ENCODE measurements at regions not wholly inside any gene's neighbourhood (a gene's known extent, or its start where the extent isn't known, plus 50 kb on each side); places are given as distances from the start of the nearest gene placed in this dataset.
"Not testable (repeated sequence)": the region's sequence is repeated elsewhere in the genome, so short reads cannot be mapped to it uniquely, and the experiment has no call there.

DNA sequence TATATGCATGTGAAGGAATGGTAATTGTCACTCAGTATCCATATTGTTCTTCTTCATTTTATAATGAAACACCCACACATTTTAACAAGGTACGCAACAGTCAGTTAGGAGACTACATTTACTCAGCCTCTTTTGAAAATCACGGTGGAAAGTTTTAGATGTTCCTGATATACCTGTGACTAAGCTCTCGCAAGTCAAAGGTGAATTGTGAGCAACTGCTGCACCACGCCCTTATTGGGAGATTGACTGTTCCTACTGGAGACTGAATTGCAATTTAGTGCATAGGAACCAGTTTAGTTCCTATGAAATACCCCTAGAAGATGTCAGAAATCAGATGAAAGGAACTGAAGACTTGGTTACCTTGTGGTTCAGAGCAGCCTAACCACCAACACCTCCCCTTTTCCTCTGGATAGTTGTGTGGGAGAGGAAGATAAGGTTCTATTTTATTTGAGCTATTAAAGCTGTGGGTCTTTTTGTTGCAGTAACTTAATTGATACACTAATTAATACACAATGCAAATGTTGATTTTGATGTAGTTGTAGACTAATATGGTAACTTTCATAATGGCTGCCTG lies 1280.5 kb upstream of the CDH2 start:
- DNase-seq = no peak

DNA sequence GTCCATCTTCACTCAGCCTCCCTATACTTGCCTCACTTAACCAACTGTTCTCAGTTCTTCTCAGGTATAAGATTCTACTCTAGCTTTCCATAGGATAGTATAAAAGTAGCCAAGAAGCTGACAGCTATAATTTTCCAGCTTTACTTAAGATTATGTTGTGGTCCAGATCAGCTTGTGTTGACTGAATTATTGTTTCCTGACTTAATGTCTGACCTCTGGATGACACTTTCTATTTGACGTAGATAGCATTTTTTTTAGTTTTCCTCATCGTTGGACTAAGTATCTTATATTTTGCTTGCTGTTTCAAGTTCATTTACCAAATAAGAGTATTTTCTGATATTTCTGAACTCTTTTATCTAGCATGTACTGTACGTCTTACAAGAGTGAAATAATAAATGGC lies 1272.5 kb upstream of the CDH2 start:
- no peak for DNase-seq

DNA sequence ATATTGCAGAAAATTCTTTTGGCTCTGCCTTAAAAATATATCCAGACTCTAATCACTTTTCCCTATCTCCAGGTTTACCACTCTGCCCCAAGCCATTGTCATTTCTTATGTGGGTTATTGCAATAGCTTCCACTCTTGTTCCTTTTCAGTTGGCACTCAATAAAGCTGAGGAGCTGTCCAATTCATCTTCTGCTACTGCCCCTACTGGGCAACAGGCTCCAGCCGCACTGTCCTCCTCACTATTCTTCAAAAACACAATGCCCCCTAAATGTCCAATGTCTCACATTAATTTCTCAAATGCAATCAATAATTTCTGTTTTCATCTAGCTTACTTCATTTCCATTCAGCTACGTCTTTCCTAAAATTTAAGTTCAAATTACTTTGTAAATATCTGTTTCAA lies 1262.5 kb upstream of the CDH2 start:
- DNase-seq = no peak

DNA sequence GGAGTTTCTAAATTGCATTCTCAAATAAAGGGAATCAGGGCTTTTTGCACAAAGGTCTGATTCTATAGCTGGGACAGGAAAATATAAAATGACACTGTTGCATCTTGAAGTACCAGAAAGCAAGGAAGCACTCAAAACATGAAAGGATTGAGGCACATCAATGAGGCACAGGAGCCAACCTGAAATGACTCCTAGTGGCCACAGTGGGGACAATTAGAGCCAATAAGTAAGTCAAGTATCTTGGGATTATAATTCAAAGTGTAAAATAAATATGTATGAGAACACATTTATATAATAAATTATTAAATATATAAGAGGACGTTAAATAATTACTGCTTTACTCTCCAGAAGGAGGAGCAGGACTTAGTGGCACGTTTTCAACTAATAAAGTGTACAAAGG lies 1259.5 kb upstream of the CDH2 start:
- DNase-seq = no peak

DNA sequence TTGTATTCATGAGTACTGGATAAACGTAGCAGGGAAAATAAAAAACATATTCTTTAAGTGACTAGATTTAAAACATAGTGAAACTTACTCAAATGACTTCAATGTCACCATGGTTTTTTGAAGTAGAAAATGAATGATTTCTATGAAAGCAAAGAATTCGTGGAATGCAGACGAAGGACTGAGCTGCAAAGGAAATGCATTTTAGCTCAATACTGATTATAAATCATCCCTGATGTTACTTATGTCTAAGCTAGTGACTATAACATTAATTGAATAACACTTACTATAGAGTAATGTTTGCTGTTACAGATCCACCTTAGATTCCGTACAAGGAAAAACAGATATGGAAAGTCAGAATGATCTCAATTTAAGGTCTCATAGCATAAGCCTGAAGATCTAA lies 1257.7 kb upstream of the CDH2 start:
- no peak for DNase-seq

DNA sequence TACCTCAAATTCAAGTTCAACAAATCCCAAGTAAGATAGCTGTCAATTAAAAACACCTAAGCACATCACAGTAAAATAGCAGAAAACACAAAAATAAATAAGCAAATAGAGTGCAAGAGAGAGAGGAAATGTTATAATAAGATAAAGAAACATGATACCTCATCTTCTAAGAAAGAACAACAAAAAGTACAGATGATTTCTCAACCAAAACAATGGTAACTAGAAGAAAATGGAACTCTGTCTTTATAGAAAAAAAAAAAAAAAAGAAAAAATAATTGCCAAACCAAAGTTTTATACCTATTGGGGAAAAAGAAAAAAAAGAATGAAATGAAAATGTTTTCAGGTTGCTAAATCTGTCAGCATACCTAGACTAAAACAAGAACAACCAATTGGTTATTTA lies 1253.5 kb upstream of the CDH2 start:
- no peak for DNase-seq

DNA sequence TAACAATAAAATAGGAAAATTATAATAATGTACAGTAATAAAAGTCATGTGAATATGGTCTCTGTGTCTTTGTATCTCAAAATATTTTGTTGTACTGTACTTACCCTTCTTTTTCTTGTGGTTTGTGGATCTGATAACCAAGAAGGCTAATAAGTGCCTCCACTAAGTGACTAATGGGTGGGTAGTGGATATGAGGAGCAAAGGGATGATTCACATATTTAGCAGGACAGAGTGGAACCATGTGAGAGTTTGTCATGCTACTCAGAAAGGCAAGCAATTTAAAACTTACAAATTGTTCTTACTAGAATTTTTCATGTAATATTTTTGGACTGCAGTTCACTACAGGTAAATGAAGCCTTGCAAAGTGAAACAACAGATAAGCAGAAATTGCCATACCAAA lies 1241.2 kb upstream of the CDH2 start:
- peak; percentile 36 for DNase-seq

DNA sequence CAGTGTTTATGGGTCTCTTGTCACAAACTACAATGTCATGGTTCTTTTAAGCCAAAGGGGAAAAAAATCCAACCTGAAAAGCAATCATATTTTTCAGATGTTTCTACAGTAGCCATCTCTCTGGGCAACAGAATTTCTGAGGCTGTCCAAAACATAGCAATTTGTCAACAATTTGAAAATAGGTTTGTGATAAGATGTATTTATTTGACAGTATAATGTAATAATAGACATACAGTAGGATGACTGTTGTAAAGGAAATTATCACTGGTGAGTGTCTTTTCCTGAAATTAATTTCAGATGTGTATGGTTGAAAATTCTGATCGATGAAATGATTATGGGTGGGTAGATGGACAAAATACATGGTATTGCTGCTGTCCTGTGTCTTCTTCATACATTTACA lies 1230.1 kb upstream of the CDH2 start:
- no peak for DNase-seq

DNA sequence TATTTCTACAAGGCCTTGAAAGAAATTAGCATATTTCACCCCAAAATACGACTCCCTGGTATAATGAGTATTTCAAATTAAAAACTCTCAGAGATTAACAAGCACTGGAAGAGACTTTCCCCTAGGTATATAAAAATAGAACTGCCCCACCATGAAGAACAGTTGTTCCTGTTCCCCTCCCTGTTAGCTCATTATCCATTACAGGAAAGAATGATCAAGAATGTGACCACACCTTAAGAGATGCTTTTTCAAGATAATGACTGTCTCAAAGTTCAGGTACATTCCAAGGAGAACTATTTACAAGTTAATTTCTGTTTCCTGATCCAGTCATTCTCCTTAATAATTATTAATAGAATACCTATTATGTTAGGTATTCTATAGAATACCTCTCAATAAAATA lies 1220.6 kb upstream of the CDH2 start:
- no peak for DNase-seq

DNA sequence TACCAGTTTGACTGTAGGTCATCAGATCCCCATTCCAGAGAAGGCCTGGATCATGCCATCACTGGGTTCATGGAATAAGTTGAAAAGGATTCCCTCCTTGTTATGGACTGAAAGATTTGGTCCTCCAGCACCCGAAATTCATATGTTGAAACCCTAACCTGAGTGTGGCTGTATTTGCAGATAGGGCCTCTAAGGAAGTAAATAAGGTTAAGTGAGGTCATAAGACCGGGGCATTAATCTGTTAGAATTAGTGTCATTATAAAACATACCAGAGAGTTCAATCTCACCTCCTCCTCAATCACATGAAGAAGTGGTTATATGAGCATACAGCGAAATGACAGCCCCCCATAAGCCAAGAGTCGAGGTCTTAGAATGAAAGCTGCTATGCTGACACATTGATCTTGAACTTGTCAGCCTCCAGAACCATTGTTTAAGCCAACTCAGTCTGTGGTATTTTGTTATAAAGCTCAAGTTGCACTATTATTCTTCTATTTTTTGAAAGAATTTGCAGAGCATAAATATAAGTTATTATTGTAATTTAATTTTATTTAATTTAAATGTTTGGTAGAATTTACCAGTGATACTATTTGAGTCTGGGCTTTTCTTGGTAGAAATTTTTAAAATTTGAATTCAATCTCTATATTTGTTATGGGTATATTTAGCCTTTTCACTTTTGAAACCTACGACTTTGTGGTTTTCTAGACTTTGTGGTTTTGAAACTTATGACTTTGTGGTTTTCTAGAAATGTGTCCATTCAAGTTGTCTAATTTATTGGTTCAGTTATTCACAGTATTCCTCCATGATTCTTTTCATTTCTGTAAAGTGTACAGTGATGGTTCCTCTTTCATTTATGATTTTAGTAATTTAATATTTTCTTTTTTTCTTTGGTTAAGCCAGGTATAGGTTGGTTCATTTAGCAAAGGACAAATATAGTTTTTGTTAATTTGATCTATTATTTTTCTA lies 1206.7 kb upstream of the CDH2 start:
- no peak for DNase-seq

DNA sequence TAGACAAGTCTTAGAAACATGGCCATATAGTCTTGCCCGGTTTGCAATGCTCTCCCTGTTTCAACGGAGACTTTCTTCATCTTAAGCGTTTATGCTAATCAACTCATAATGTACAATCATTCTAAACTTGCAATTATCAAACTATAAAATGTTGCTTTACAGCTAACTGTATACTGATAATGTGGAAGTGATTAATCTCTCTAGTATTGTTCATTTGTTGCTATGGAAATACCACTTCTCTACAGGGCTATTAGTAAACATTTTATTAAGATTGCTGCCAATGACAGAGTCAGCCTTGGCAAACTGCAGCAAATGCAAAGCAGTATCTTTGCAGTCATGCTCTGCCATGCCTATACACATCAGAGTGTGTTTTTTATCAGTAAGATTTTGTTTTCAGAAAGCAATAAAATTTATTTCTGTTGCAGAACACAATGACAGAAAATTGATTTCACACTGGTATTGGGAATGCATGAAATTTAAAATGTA lies 1201.8 kb upstream of the CDH2 start:
- no peak for DNase-seq

DNA sequence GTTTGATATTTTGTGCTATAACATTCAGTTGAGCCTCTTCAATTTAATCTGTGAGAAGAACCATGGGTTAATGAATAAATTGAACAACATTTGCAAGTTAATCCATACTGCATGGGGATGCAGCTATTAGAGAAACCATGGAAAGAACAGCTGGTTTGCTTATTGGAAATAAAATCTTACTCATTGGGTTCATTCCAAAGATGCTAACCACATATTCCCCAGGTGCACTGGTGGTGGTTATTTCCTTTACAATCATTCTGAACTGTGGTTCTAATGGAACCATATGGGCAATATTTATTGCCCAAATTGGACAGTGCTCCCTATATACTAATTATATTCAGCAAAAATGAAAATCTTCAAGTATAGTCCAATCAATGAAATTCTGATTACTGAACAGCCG lies 1200.4 kb upstream of the CDH2 start:
- no peak for DNase-seq

DNA sequence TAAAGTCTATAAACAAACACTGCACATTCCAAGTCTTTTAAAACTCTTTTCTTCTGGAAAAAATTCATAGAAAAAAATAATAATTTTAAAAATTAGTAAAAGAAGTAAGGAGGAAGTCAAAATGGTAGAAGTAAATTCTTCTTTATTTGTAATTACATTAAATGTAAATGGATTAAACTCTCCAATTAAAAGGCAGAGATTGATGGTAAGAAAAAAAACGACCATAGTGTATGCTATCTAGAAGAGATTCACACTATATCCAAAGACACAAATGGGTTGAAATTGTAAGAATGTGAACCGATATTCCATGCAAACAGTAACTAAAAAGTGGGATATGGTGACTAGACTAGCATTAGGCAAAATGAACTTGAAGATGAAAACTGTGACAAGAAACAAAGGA lies 1196.1 kb upstream of the CDH2 start:
- DNase-seq = no peak

DNA sequence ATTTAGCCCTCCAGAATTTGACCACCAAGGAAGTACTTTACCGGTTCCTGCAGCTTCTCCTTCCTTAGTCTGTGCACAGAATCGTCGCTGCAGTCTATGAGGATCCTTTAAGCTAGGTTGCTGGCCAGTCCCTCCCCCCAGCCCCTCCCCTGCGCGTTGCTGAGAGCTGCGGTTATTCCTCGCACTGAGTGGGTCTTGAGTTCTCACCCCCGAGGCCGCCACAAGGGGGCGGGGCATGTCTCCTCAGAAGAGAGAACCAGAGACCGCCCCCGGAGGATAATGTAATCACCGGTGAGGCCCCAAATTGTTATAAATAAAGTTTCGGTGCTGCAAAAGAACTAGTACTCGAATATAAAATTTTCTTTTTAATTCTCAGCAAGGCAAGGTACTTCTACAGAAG lies 1184.9 kb upstream of the CDH2 start:
- no peak for DNase-seq

DNA sequence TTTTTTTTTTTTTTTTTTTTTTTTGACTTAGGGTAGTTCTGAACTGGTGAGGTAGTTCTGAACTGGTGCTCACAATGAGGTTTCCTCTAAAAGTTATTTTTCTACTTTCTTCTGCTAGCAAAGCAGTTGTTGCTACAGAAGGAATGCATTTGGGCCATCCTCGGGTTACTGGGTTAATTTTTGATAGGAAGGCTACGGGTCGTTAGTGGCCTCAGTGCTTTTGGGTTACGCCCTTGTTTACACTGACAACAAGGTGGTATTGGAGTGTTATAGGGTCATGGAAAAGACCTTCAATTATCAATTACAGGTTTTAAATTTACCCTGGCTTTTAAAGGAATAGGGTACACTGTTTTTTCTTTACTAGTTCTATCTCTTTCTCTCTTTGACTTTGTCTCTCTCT lies 1183.7 kb upstream of the CDH2 start:
- peak; percentile 0 for DNase-seq

DNA sequence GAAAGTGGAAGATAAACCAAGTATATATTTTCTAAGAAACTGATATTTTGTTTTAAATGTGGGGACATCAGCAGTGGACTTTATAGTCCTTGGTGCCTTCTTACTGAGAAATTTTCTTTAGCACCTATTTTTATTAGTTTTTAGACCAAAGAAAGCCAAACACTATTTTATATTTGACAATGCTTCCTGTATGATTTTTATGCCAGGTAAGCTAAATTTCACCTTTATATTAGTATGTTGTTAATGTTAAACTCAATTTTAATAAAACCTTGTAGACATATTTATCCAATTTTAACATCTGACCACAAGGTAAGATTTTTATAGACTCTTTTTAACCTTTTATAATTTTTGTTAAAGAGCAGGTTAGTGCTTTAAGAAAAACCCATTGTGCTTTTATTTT lies 1182.3 kb upstream of the CDH2 start:
- not testable (repeated sequence) for DNase-seq

DNA sequence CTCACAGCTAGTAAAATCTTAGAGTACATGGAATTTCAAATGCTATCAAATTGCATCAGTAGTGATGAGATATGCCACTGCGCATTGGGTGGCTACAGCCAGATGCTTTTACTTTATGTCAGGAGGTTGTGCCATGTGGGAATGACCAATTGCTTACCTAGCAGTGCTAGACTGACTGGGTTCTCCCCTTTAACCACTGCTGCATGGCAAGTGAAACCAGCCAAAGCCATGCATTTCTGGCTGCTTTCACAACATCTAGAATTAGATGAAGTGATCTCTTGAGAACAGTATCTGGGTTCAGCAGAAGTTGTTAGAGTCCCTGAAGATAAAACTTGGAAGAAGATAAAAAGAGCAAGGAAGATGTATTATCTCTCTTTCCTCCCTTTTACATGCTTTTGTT lies 1174.2 kb upstream of the CDH2 start:
- no peak for DNase-seq

DNA sequence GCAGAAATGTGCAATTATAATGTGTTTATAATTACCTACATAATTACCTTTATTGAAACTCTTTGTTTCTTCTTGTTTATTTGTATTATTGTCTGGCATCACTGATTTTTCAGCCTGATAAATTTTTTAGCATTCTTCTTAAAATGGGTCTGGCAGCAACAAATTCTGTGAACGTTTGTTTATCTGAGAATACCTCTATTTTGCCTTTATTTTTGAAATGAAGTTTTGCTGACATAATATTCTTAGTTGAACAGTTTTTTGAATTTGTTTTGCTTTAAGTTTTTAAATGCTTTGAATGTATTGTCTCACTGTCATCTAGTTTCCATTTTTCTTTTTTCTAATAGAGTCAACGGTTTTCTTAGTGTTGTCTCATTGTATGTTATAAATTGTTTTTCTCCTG lies 1152.0 kb upstream of the CDH2 start:
- no peak for DNase-seq

DNA sequence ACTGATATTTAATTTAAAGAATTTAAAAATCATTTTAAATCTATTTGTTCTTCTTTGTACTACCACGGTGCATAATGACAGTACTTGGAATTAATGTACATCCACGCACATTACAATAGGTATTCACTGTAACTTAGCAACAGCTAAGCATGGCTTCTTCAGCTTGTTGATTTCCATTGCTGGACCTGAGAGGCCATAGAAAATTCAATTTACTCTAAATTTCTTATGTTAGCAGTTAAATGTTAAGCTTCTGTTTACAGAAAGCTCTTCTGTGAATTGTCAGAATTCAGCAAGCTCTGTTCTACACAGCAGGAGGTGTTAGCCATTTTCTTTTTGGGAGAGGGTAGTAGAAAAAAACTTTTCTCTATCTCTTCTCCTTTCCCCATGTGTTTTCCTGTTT lies 1149.3 kb upstream of the CDH2 start:
- no peak for DNase-seq

DNA sequence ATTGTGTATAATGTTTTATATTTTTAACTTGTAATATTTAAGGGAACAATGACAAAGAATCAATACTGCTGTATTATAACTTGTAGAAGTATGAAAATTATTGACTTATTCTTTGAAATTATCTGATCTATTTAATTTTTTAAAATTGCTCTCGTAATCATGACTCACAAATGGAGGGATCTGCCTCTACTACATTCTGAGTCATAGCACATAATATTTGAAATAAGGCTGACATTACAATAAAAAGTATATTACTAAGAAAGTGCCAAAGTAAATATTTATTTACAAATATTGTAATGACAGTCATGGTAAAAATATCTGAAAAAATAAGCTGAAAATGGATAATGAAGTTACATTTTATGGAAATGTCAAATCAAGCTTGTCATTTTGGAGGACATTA lies 1144.6 kb upstream of the CDH2 start:
- DNase-seq = no peak

DNA sequence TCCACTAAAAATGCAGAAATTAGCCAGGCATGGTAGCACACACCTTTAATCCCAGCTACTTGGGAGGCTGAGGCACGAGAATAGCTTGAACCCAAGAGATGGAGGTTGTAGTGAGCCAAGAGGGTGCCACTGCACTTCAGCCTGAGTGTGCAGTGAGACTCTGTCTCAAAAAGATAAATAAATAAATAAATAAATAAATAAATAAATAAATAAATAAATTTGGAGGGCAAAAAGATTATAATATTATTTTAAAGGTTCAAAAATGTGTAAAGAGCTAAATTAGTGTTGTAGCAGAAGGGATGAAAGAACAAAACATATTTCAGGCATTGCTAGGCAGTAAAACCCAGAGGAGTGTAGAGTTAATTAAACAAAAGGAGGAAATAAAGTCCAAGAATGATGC lies 1136.4 kb upstream of the CDH2 start:
- no peak for DNase-seq

DNA sequence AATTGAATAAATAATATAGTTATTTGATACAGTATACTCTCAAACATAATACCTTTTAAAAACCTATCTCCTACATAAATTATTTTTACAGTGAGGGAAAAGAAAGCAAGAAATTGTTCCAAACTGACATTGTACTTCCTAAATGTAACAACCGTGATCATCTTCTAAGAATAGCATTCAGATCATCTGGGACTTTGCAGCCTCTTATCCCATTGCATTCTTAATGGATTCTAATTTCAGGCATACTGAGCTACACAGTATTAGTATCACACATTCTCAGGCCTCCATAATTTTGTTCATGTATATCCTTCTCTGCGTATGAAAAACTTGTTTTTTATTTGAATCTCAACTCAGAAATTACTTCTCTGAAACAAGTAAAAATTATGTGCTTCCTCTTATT lies 1134.7 kb upstream of the CDH2 start:
- no peak for DNase-seq

DNA sequence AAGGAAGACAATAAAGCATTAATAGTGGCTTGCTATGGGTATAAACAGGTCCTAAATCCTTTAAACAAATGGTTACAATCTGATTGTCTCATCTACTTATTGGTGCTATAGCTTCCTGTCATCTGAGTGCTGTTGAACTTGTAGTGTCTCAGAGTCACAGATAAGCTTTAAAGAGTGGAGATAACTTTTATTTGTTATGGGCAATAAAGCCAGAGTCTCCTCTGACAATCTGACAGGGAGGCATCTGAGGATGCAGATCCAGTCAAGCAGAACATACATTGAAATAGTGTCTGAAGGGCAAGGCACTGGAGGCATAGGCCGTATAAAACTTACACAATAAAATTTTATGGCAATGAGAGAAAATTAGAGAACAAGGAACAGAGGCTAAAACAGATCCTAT lies 1132.4 kb upstream of the CDH2 start:
- no peak for DNase-seq

DNA sequence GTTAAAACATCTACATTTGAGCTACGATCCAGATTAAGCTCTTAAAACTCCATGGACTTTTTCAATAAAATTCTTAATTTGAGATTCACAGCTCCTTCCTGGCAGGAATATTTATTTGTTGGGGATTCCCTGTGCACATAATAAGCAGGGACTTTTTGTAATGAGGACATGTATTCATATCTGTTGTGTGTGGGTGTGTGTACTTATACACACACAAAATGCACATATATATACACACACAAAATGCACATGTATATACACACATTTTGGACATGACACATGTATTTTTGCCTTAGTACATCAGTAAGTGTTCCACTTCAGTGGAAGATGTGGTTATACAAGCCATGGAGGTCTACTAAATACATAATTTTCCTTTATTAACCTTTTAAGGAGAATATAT lies 1131.1 kb upstream of the CDH2 start:
- DNase-seq = no peak

DNA sequence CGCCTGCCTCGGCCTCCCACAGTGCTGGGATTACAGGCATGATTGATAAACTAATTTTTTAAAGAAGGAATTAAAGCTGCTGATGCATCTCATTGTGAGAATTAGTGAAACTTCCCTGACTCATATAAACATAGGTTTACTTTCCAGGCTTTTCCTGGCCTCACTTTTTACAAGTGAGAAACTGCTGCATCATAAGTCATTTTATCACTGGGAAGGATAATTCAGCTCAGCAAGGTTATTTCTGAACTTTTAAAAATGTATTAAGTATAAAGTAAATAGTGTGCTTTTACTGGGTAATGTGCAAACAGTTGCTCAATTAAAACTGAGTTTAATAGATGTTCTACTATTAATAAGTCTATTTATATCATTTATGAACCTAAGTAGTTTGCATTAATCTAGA lies 1130.3 kb upstream of the CDH2 start:
- no peak for DNase-seq
